ENCODE measurements at regions not wholly inside any gene's neighbourhood (a gene's known extent, or its start where the extent isn't known, plus 50 kb on each side); places are given as distances from the start of the nearest gene placed in this dataset.
A peak's percentile ranks its signal among the peaks of the same experiment; 100 is the strongest.
"Not testable (repeated sequence)": the region's sequence is repeated elsewhere in the genome, so short reads cannot be mapped to it uniquely, and the experiment has no call there.

DNA sequence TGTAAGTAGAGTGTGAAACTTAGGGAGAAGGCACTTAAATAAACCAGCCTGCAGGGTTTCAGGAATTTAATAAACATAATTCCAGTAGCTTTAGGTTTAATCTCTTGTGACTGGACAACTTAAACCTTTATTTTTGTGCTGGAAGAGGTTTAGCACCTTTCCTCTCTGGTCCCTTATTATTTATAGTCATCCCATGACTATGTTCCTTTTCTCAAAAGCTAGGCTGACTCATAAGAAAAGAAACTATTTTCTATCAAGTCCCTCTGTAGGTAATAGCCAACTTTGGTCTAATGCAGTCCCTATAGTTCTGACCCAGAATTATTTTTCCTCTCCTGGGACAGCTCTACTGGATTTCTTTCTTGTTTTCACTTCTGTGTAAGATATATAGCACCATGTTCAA is 588.9 kb downstream of the NR2F1-AS1 start:
- DNase-seq (ENCODE audit: low read depth), result no peak

- DNase-seq (ENCODE audit: low read depth), result no peak
Observed at GRCh38 chr5:92991581-92992067, 589.4 kb downstream of the NR2F1-AS1 start.

DNA sequence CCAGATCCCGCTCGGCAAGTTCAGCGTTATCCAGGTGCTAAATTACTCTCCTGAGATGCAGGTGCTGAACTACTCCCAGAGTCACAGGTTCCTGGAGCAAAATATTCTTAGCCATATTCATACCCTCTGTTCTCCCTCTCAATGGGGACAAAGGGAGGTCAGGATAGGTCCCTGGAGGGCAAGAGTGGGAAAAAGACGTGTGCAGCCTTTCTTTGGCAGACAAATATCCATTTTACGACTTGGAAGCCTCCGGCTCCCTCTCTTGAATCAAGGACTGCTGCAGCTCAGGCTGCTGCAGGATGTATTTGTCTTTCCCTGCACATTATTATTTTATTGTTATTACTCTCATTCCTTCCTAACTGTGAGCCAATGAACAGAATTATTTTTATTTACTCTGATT is 590.2 kb downstream of the NR2F1-AS1 start:
- no peak for DNase-seq (ENCODE audit: low read depth)

DNA sequence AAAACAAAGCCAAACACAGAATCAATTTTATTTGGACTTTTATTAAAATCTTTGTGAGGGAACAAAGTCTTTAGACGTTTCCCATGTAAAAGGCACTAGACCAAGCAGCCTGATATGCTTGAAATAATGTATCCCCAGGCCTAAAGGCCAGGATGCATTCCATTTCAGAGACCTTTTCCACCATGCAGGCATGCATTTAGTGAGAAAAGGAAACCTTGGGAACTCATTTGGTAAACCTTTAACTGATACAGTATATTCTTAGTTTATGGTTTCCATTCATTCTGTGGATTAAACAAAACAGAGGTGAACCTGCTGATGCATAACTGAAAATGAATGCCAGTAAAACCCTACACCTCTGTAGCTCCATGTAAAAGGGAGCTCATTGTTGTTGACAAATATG is 600.0 kb downstream of the NR2F1-AS1 start:
- DNase-seq (ENCODE audit: low read depth), result no peak

DNA sequence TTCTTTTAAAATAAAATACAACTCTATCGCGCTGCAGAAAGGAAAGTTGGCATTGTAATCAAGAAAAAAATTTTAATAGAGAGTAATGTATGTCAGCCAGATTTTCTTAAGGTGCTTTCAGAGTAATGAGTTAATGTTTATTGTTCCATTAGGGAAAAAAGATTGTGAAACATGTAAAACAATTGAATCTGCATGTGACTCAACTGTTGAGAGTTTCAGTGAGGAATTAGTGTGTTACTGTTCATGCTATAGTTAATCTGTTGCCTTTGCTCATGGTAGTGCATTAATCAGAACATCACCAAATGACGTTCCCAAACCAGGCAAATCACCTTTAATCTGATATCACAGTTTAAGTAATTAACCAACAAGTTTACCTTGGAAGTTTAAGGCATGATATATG is 600.5 kb downstream of the NR2F1-AS1 start:
- DNase-seq (ENCODE audit: low read depth), result no peak

DNA sequence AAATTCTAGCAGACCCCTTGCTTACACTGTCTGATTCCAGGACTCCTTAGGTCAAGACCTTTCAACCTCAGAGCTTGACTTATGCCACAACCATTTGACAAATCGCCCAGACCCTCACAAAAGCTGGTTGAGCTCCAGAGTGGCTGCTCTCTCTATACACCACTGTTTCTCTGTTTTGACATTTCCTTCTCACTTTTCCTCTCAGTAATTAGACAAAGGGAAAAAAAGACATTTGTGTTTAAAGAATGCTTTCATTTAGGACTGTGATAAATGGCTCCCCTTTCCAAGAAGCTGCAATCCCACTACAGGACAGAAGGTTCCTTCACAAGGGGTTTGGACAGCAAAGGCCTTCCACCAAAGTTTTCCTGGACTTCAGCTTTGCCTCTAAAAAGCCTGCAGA is 601.3 kb downstream of the NR2F1-AS1 start:
- no peak for DNase-seq (ENCODE audit: low read depth)

GRCh38 chr5:92977846-92978540 is 603.0 kb downstream of the NR2F1-AS1 start:
- no peak for DNase-seq (ENCODE audit: low read depth)

GRCh38 chr5:92976156-92976555 is 604.9 kb downstream of the NR2F1-AS1 start:
- DNase-seq (ENCODE audit: low read depth), result no peak

DNA sequence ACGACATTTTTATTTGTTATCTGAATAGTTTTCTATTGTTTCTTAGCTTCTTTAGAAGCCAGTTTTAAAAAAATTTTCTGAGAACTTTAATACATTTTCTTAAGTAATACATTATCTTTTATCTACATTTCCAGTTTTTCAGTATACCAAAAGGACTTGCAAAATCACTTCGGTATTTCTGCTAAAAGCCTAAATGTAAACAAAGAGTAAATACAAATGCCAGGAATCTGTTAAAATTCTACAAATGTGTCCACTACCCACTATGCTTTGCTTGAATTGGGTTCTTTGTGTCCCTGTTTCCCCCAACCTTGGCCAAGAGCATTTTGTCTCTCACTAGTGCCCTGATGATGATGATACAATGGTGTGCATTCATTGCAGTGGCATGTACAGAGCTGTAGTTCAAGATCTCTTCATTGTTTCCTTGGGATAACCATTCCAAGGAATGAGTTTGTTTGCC is 611.2 kb downstream of the NR2F1-AS1 start:
- DNase-seq (ENCODE audit: low read depth), result no peak

GRCh38 chr5:92969191-92969780 is 611.7 kb downstream of the NR2F1-AS1 start:
- no peak for DNase-seq (ENCODE audit: low read depth)

- no peak for DNase-seq (ENCODE audit: low read depth)
Observed at GRCh38 chr5:92963800-92964199, 617.2 kb downstream of the NR2F1-AS1 start.

DNA sequence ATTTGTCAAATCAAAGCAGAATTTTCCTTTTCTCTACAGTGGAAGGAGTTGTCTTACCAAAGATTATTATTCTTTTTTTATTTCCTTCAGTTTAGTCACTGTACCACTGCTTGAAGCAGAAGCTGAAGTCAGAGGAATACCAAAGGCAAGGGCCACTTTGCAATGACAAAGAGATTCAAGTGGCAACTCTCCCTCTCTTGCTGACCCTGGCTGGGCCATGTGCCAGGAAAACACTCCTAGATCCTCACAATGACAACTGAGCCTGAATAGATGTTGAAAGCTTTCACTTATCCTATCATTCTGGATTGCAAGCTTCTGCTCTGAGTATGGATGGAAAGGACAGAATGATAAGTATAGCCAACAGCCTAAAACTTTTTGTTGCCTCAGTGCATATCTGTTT is 618.3 kb downstream of the NR2F1-AS1 start:
- no peak for DNase-seq (ENCODE audit: low read depth)

DNA sequence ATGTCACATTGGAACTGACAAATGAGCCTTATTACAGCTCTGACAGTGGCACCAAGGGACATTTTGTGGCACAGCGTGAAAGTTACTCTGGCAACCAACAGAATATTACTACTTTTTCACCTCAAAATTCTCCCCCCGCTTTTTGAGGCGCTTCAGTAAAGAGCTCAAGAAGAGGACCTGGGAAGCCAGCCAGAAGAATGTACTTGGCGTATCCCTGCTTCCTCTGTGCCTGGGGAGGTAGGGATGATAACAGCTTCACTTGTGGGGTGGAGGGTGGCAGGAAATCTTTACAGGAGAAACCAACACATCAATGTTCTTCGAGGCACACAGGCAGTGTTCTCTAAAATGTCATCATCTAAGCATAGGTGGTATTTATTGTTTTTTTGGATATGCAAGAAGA is 624.1 kb downstream of the NR2F1-AS1 start:
- no peak for DNase-seq (ENCODE audit: low read depth)

GRCh38 chr5:92952243-92952642 is 628.8 kb downstream of the NR2F1-AS1 start:
- DNase-seq (ENCODE audit: low read depth), result no peak

DNA sequence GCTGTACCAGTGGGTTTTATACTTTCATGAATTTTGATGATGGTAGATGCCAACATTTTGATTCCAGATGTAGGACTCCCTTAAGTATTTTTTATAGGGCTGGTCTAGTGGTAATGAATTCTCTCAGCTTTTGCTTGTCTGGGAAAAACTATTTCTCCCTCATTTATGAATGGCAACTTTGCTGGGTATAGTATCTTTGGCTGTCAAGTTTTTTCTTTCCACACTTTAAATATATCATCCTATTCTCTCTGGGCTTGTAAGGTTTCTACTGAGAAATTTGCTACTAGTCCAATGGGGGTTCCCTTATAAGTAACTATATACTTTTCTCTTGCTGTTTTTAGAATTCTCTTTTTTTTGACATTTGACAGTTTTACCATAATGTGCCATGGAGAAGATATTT is 629.3 kb downstream of the NR2F1-AS1 start:
- DNase-seq (ENCODE audit: low read depth), result no peak

DNA sequence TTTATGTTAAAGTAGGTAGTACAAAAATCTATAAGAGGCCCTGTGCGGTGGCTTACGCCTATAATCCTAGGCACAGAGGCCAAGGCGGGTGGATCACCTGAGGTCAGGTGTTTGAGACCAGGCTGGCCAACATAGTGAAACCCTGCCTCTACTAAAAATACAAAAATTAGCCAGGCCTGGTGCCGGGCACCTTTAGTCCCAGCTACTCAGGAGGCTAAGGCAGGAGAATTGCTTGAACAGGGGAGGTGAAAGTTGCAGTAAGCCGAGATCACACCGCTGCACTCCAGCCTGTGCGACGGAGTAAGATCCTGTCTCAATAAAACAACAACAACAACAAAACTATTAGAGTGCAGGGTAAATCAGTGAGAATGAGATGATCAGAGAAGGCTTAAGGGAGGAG is 634.5 kb downstream of the NR2F1-AS1 start:
- no peak for DNase-seq (ENCODE audit: low read depth)

DNA sequence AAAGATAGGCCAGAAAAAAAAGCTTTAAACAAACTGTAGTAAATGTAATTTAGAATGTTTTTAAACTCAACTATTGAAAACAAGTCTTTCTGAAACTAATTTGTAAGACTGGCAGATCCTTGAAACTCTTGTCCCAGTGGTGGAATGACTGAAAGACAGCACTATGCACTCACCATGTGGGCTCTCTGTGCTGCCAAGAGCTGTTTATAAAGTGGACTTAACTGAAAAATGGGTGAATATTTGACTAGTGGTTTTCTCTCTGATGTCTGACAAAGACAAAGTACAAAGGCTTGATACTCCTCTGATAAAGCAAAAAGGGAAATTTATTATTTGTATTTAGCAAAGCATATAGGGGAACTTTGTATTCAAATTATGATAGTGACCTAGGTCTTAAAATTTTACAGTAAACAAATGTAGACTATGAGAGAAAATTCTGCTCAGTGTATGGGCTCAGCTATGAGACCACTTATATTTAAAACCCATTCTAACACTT is 635.4 kb downstream of the NR2F1-AS1 start:
- DNase-seq (ENCODE audit: low read depth), result peak; percentile 43

GRCh38 chr5:92944903-92945604 is 636.0 kb downstream of the NR2F1-AS1 start:
- peak; percentile 54 for DNase-seq (ENCODE audit: low read depth)

- no peak for DNase-seq (ENCODE audit: low read depth)
Observed at GRCh38 chr5:92944337-92944736, 636.7 kb downstream of the NR2F1-AS1 start.

- DNase-seq (ENCODE audit: low read depth), result no peak
Observed at GRCh38 chr5:92942762-92943161, 638.3 kb downstream of the NR2F1-AS1 start.

DNA sequence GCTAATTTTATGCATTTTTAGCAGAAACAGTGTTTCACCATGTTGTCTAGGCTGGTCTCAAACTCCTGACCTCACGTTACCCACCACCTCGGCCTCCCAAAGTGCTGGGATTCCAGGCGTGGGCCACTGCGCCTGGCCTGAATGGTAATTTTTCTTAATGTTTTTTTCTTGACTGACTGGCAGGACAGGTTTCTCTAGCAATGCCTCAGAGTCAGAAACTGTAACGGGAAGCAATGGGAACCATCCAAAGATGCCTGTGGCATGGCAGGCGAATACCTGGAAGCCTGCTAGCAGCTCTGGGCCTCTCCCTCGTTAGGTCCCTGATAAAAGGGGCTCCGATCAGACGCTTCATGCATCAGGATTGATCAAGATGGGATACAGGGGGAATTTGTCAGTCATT is 639.2 kb downstream of the NR2F1-AS1 start:
- no peak for DNase-seq (ENCODE audit: low read depth)

- DNase-seq (ENCODE audit: low read depth), result no peak
Observed at GRCh38 chr5:92939428-92939827, 641.6 kb downstream of the NR2F1-AS1 start.

DNA sequence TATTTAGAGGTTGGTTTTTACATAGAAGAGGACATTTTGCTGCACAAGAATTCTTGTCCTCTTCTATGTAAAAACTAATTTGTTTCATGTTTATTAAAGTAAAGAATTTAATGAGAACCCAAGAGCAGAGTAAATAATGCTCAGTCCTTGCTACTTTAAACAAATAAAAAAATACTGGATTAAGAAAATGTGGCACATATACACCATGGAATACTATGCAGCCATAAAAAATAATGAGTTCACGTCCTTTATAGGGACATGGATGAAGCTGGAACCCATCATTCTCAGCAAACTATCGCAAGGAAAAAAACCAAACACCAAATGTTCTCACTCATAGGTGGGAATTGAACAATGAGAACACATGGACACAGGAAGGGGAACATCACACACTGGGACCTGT is 643.6 kb downstream of the NR2F1-AS1 start:
- DNase-seq (ENCODE audit: low read depth), result not testable (repeated sequence)

Measured in fibroblast of the conjunctiva (primary cell).